ENCODE measurements at regions not wholly inside any gene's neighbourhood (a gene's known extent, or its start where the extent isn't known, plus 50 kb on each side); places are given as distances from the start of the nearest gene placed in this dataset.
A peak's percentile ranks its signal among the peaks of the same experiment; 100 is the strongest.

GRCh38 chr3:150172356-150172755 lies 201.7 kb upstream of the PFN2 start:
- H3K27me3 ChIP-seq: no peaks in the 10 kb centered on the region
- intact Hi-C loops (cut with DNase I): no loop called here
- peaks cover 5 to 12% (median 9%) of the 10 kb centered on the region in 4 donors for H3K4me1 ChIP-seq
- H3K4me3 ChIP-seq: no peak overlapping the region
- H3K27ac ChIP-seq (replicated peaks in 1 of 4): no peak overlapping the region
- no peaks in the 10 kb centered on the region for H3K9me3 ChIP-seq
- TF ChIP-seq EP300 (IDR thresholded peaks at IDR 0.05) (no peak), POLR2A (IDR thresholded peaks at IDR 0.05; ENCODE audit: low read depth) (no peak), POLR2AphosphoS5 (IDR thresholded peaks at IDR 0.05) (no peak)
- TF ChIP-seq, protein P1, sequence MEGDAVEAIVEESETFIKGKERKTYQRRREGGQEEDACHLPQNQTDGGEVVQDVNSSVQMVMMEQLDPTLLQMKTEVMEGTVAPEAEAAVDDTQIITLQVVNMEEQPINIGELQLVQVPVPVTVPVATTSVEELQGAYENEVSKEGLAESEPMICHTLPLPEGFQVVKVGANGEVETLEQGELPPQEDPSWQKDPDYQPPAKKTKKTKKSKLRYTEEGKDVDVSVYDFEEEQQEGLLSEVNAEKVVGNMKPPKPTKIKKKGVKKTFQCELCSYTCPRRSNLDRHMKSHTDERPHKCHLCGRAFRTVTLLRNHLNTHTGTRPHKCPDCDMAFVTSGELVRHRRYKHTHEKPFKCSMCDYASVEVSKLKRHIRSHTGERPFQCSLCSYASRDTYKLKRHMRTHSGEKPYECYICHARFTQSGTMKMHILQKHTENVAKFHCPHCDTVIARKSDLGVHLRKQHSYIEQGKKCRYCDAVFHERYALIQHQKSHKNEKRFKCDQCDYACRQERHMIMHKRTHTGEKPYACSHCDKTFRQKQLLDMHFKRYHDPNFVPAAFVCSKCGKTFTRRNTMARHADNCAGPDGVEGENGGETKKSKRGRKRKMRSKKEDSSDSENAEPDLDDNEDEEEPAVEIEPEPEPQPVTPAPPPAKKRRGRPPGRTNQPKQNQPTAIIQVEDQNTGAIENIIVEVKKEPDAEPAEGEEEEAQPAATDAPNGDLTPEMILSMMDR (IDR thresholded peaks at IDR 0.05): no peak
- no peak for DNase-seq (ENCODE audit: extremely low spot score)
- no peaks in the 10 kb centered on the region for H3K36me3 ChIP-seq
- WGBS: 83% methylated on average over 1 of the region's 2 CpGs

- H3K4me3 ChIP-seq: no peak overlapping the region
- intact Hi-C loops (cut with DNase I): no loop called here
- no peaks in the 10 kb centered on the region for H3K27me3 ChIP-seq
- H3K27ac ChIP-seq (replicated peaks in 1 of 4): no peak overlapping the region
- no peaks in the 10 kb centered on the region for H3K36me3 ChIP-seq
- WGBS: 83% methylated on average over 6 of the region's 6 CpGs
- H3K9me3 ChIP-seq: no peaks in the 10 kb centered on the region
- DNase-seq (ENCODE audit: extremely low spot score): peak; percentile 72
- TF ChIP-seq POLR2A (IDR thresholded peaks at IDR 0.05; ENCODE audit: low read depth): no peak
- TF ChIP-seq EP300 (IDR thresholded peaks at IDR 0.05): no peak
- H3K4me1 ChIP-seq: peaks cover 5 to 12% (median 9%) of the 10 kb centered on the region in 4 donors
Measured at GRCh38 chr3:150170852-150171520, 200.3 kb upstream of the PFN2 start.

GRCh38 chr3:150169330-150169940 lies 198.7 kb upstream of the PFN2 start:
- H3K4me3 ChIP-seq: no peak overlapping the region
- no peaks in the 10 kb centered on the region for H3K27me3 ChIP-seq
- no peak for DNase-seq (ENCODE audit: extremely low spot score)
- no peaks in the 10 kb centered on the region for H3K36me3 ChIP-seq
- no peaks in the 10 kb centered on the region for H3K9me3 ChIP-seq
- H3K4me1 ChIP-seq: peaks cover 5 to 12% (median 9%) of the 10 kb centered on the region in 4 donors
- TF ChIP-seq POLR2AphosphoS5 (IDR thresholded peaks at IDR 0.05): no peak
- TF ChIP-seq POLR2A (IDR thresholded peaks at IDR 0.05; ENCODE audit: low read depth): no peak
- TF ChIP-seq EP300 (IDR thresholded peaks at IDR 0.05): no peak
- TF ChIP-seq, protein P1 (IDR thresholded peaks at IDR 0.05): no peak
- 69% methylated on average over 5 of the region's 5 CpGs for WGBS
- intact Hi-C loops (cut with DNase I): no loop called here
- H3K27ac ChIP-seq (replicated peaks in 1 of 4): no peak overlapping the region

DNA sequence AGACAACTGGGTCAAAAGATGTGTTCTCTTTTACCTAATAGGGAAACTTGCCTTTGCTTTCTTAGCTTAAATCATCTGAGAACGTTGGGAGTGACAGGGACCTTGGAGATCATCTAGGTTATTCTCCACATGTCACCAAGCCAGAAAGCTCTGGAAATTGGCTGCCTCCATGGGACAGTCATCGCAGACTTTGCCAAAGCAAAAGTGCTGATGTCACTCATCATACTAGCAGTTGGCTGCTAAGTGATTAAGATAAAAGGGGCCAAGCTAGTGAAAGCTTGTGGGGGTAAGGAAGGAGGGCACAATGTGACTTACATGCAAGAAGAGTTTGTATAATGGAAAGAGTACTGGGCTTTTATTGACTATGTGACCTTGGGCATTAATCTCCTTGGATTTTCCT lies 198.0 kb upstream of the PFN2 start:
- no peaks in the 10 kb centered on the region for H3K27me3 ChIP-seq
- 32% methylated on average over 2 of the region's 2 CpGs for WGBS
- TF ChIP-seq POLR2AphosphoS5 (IDR thresholded peaks at IDR 0.05): no peak
- TF ChIP-seq EP300 (IDR thresholded peaks at IDR 0.05): no peak
- no peak for TF ChIP-seq POLR2A (IDR thresholded peaks at IDR 0.05; ENCODE audit: low read depth)
- TF ChIP-seq, protein P1 (IDR thresholded peaks at IDR 0.05): no peak
- H3K4me1 ChIP-seq: peaks cover 5 to 12% (median 9%) of the 10 kb centered on the region in 4 donors
- H3K36me3 ChIP-seq: no peaks in the 10 kb centered on the region
- H3K4me3 ChIP-seq: no peak overlapping the region
- DNase-seq (ENCODE audit: extremely low spot score): no peak
- intact Hi-C loops (cut with DNase I): no loop called here
- no peak overlapping the region for H3K27ac ChIP-seq (replicated peaks in 1 of 4)
- no peaks in the 10 kb centered on the region for H3K9me3 ChIP-seq

DNA sequence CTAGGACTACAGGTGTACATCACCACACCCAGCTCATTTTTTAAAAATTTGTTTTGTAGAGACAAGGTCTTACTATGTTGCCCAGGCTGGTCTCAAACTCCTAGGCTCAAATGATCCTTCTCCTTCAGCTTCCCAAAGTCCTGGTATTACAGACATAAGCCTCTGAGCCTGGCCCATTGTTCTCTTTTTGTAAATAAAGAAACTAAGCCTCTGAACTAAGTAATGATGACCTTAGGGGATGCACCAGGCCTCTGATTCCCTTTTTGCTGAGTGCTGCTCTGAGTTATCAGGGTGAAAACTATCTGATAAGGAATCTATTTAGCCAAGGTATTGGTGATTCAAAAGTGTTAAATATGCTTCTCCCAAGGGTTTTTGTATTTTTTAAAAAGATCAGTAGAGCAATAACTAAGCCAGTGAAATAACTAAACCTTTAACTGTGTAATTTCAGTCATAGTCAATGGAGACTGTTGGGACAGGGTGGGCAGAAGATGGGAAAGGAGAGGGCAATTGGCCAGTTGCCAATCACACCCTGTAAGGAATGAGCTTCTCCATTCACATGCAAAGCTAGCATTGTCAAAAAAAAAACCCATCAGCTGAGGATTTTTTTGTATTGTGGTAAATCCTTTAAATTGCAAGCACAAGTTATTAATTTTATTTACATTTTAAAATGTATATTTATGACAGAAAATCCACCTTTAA lies 194.8 kb upstream of the PFN2 start:
- Histone ChIP-seq H3K4me1 (peaks cover 5 to 12% (median 9%) of the 10 kb centered on the region in 4 donors), H3K27ac (replicated peaks in 1 of 4) (no peak overlapping the region), H3K27me3 (no peaks in the 10 kb centered on the region), H3K9me3 (no peaks in the 10 kb centered on the region), H3K4me3 (no peak overlapping the region), H3K36me3 (no peaks in the 10 kb centered on the region)
- TF ChIP-seq POLR2AphosphoS5 (IDR thresholded peaks at IDR 0.05) (no peak), POLR2A (IDR thresholded peaks at IDR 0.05; ENCODE audit: low read depth) (no peak), EP300 (IDR thresholded peaks at IDR 0.05) (no peak)
- TF ChIP-seq, protein P1 (IDR thresholded peaks at IDR 0.05): no peak
- intact Hi-C loops (cut with DNase I): no loop called here
- DNase-seq (ENCODE audit: extremely low spot score): no peak
